ENCODE measurements at regions not wholly inside any gene's neighbourhood (a gene's known extent, or its start where the extent isn't known, plus 50 kb on each side); places are given as distances from the start of the nearest gene placed in this dataset.

DNA sequence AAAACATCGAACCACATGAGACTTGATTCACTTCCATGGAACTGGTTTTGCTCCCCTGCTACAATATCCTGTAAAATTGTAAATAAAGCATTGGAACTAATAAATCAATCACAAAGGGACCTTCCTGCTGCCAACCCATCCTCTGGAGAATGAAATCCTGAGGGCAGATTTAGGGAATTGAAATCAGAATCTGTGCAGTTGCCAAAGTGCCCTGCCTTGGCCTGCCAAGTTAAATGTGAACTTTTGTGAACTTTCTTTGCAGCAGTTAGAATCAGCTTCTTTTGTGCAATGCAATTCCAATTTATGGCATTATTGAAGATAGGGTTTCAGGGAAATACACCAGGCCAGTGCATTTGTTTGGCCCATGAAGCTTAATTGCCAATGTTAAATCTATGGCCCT is 263.1 kb downstream of the PTTG2 start:
- TF ChIP-seq, protein P1, sequence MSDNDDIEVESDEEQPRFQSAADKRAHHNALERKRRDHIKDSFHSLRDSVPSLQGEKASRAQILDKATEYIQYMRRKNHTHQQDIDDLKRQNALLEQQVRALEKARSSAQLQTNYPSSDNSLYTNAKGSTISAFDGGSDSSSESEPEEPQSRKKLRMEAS (IDR thresholded peaks at IDR 0.05), result no peak
- TF ChIP-seq SIN3A (IDR thresholded peaks at IDR 0.05; ENCODE audit: low read depth), result no peak
- TF ChIP-seq RAD21 (IDR thresholded peaks at IDR 0.05; ENCODE audit: low read depth), result no peak
- TF ChIP-seq, protein P2, sequence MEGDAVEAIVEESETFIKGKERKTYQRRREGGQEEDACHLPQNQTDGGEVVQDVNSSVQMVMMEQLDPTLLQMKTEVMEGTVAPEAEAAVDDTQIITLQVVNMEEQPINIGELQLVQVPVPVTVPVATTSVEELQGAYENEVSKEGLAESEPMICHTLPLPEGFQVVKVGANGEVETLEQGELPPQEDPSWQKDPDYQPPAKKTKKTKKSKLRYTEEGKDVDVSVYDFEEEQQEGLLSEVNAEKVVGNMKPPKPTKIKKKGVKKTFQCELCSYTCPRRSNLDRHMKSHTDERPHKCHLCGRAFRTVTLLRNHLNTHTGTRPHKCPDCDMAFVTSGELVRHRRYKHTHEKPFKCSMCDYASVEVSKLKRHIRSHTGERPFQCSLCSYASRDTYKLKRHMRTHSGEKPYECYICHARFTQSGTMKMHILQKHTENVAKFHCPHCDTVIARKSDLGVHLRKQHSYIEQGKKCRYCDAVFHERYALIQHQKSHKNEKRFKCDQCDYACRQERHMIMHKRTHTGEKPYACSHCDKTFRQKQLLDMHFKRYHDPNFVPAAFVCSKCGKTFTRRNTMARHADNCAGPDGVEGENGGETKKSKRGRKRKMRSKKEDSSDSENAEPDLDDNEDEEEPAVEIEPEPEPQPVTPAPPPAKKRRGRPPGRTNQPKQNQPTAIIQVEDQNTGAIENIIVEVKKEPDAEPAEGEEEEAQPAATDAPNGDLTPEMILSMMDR (IDR thresholded peaks at IDR 0.05 in 2 of 3, conservative IDR thresholded peaks at IDR 0.05 in 1 of 3; ENCODE audit: borderline replicate concordance in 1 of 3, insufficient read depth in 1 of 3, low read depth in 2 of 3, low read length in 2 of 3), result no peak
- TF ChIP-seq, protein P3, sequence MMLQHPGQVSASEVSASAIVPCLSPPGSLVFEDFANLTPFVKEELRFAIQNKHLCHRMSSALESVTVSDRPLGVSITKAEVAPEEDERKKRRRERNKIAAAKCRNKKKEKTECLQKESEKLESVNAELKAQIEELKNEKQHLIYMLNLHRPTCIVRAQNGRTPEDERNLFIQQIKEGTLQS (IDR thresholded peaks at IDR 0.05), result no peak
- no peak for TF ChIP-seq EZH2 (IDR thresholded peaks at IDR 0.05)
- TF ChIP-seq POLR2A (IDR thresholded peaks at IDR 0.05; ENCODE audit: borderline replicate concordance, extremely low read depth, insufficient read depth, insufficient read length), result no peak
- TF ChIP-seq, protein P4, sequence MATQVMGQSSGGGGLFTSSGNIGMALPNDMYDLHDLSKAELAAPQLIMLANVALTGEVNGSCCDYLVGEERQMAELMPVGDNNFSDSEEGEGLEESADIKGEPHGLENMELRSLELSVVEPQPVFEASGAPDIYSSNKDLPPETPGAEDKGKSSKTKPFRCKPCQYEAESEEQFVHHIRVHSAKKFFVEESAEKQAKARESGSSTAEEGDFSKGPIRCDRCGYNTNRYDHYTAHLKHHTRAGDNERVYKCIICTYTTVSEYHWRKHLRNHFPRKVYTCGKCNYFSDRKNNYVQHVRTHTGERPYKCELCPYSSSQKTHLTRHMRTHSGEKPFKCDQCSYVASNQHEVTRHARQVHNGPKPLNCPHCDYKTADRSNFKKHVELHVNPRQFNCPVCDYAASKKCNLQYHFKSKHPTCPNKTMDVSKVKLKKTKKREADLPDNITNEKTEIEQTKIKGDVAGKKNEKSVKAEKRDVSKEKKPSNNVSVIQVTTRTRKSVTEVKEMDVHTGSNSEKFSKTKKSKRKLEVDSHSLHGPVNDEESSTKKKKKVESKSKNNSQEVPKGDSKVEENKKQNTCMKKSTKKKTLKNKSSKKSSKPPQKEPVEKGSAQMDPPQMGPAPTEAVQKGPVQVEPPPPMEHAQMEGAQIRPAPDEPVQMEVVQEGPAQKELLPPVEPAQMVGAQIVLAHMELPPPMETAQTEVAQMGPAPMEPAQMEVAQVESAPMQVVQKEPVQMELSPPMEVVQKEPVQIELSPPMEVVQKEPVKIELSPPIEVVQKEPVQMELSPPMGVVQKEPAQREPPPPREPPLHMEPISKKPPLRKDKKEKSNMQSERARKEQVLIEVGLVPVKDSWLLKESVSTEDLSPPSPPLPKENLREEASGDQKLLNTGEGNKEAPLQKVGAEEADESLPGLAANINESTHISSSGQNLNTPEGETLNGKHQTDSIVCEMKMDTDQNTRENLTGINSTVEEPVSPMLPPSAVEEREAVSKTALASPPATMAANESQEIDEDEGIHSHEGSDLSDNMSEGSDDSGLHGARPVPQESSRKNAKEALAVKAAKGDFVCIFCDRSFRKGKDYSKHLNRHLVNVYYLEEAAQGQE (IDR thresholded peaks at IDR 0.05; ENCODE audit: low read depth), result no peak
- no peak for TF ChIP-seq YY1 (IDR thresholded peaks at IDR 0.05; ENCODE audit: extremely low read depth, insufficient replicate concordance, low read depth, low read length)
- no peak for TF ChIP-seq POLR2AphosphoS5 (IDR thresholded peaks at IDR 0.05; ENCODE audit: low read depth, low read length)
- no peak for TF ChIP-seq ZFX (IDR thresholded peaks at IDR 0.05)
- no peak for TF ChIP-seq EZH2phosphoT487 (IDR thresholded peaks at IDR 0.05; ENCODE audit: borderline replicate concordance)
